Thymus (tissue), 11 donors: ENCODE measurements at regions not wholly inside any gene's neighbourhood (a gene's known extent, or its start where the extent isn't known, plus 50 kb on each side); places are given as distances from the start of the nearest gene placed in this dataset.

Experiments used
- DNase-seq, 9 donors: peaks; one replicate each; pipeline ENCODE4 v3.0.0-alpha.2; 2013; ENCODE audit warnings: low spot score in 9 of 9, low read depth in 6 of 9, missing footprints in 1 of 9
- H3K27ac ChIP-seq, 2 donors: one replicate each; pipeline ENCODE4 v1.5.1; 2013; ENCODE audit warnings: control low read depth in 1 of 2, low read depth in 1 of 2, low read length in 1 of 2, mild to moderate bottlenecking in 1 of 2, moderate library complexity in 1 of 2
- H3K27me3 ChIP-seq, 2 donors: one replicate each; pipeline ENCODE4 v1.5.1; 2013; ENCODE audit warnings: low read length in 1 of 2; ENCODE audit not compliant: control insufficient read depth in 2 of 2, insufficient read depth in 1 of 2
- H3K36me3 ChIP-seq, 2 donors: one replicate each; pipeline ENCODE4 v1.5.1; 2013; ENCODE audit warnings: low read length in 1 of 2, mild to moderate bottlenecking in 1 of 2, moderate library complexity in 1 of 2; ENCODE audit not compliant: control insufficient read depth in 2 of 2, insufficient read depth in 2 of 2
- H3K4me1 ChIP-seq, 2 donors: one replicate each; pipeline ENCODE4 v1.5.1; 2013; ENCODE audit warnings: low read length in 2 of 2; ENCODE audit not compliant: control insufficient read depth in 2 of 2, insufficient read depth in 2 of 2
- H3K4me3 ChIP-seq, 2 donors: one replicate each; pipeline ENCODE4 v1.5.1; 2013; ENCODE audit warnings: low read length in 2 of 2, control low read depth in 1 of 2, mild to moderate bottlenecking in 1 of 2
- H3K9me3 ChIP-seq, 2 donors: one replicate each; pipeline ENCODE4 v1.5.1; 2013; ENCODE audit warnings: low read length in 1 of 2, mild to moderate bottlenecking in 1 of 2; ENCODE audit not compliant: control insufficient read depth in 2 of 2, insufficient read depth in 1 of 2
- WGBS: extraction: QIAGEN DNeasy Blood & Tissue Kit; methylation state at CpG from one replicate; pipeline ENCODE4 v1.1.7; 2013; 5-methylcytosine and 5-hydroxymethylcytosine counted together
- donor health status: healthy.

GRCh38 chr4:14528918-14529317, 473.4 kb upstream of the CPEB2 start:
- Histone ChIP-seq H3K4me1 (no peaks in the 10 kb centered on the region), H3K9me3 (no peaks in the 10 kb centered on the region), H3K36me3 (no peaks in the 10 kb centered on the region), H3K27ac (no peak overlapping the region), H3K4me3 (no peak overlapping the region), H3K27me3 (no peaks in the 10 kb centered on the region)
- WGBS = 97% methylated on average over 2 of the region's 2 CpGs
- DNase-seq = no peak

GRCh38 chr4:14529653-14530052, 472.6 kb upstream of the CPEB2 start:
- no peaks in the 10 kb centered on the region for H3K4me1 ChIP-seq
- no peaks in the 10 kb centered on the region for H3K9me3 ChIP-seq
- H3K36me3 ChIP-seq = no peaks in the 10 kb centered on the region
- 88% methylated on average over 4 of the region's 4 CpGs for WGBS
- H3K4me3 ChIP-seq = no peak overlapping the region
- no peaks in the 10 kb centered on the region for H3K27me3 ChIP-seq
- DNase-seq = no peak
- no peak overlapping the region for H3K27ac ChIP-seq

DNA sequence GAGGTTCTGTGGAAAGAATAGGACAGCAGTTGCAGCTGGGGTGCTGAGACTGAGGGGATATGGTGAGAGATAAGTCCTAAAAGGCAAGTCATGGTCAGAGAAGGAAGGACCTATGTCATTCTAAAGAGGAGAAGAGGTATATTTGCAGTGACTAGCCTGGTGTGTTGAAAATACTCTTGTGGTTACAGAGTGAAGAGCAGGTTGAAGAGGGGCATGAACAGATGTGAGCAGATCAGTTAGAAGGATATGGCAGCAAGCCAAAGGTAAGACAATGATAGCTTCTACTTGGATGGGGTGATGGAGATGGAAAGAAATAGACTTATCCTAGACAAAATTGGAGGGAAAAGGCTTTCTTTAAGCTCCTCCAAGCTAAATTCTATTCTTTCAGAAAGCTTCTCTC, 469.8 kb upstream of the CPEB2 start:
- no peaks in the 10 kb centered on the region for H3K9me3 ChIP-seq
- no peak for DNase-seq

GRCh38 chr4:14539246-14539645, 463.0 kb upstream of the CPEB2 start:
- WGBS = 98% methylated on average over 2 of the region's 2 CpGs
- H3K36me3 ChIP-seq = no peaks in the 10 kb centered on the region
- no peak overlapping the region for H3K27ac ChIP-seq
- H3K4me1 ChIP-seq = no peaks in the 10 kb centered on the region
- no peaks in the 10 kb centered on the region for H3K9me3 ChIP-seq
- H3K4me3 ChIP-seq = no peak overlapping the region
- no peaks in the 10 kb centered on the region for H3K27me3 ChIP-seq
- DNase-seq = no peak

More for the DNA sequence above, 469.8 kb upstream of the CPEB2 start:
- Histone ChIP-seq H3K4me3 (no peak overlapping the region), H3K27me3 (no peaks in the 10 kb centered on the region), H3K27ac (no peak overlapping the region), H3K36me3 (no peaks in the 10 kb centered on the region), H3K4me1 (no peaks in the 10 kb centered on the region)

- Histone ChIP-seq H3K36me3 (no peaks in the 10 kb centered on the region), H3K27ac (no peak overlapping the region), H3K4me3 (no peak overlapping the region), H3K4me1 (no peaks in the 10 kb centered on the region), H3K9me3 (no peaks in the 10 kb centered on the region), H3K27me3 (no peaks in the 10 kb centered on the region)
- WGBS = over 99% methylated on average over 5 of the region's 5 CpGs
- DNase-seq = no peak
Observed at GRCh38 chr4:14545163-14545562, 457.1 kb upstream of the CPEB2 start.

- no peak overlapping the region for H3K4me3 ChIP-seq
- 94% methylated on average over 4 of the region's 4 CpGs for WGBS
- H3K4me1 ChIP-seq = no peaks in the 10 kb centered on the region
- no peak overlapping the region for H3K27ac ChIP-seq
- H3K27me3 ChIP-seq = no peaks in the 10 kb centered on the region
- H3K36me3 ChIP-seq = no peaks in the 10 kb centered on the region
- H3K9me3 ChIP-seq = no peaks in the 10 kb centered on the region
- no peak for DNase-seq
Observed at GRCh38 chr4:14545807-14546206, 456.5 kb upstream of the CPEB2 start.

DNA sequence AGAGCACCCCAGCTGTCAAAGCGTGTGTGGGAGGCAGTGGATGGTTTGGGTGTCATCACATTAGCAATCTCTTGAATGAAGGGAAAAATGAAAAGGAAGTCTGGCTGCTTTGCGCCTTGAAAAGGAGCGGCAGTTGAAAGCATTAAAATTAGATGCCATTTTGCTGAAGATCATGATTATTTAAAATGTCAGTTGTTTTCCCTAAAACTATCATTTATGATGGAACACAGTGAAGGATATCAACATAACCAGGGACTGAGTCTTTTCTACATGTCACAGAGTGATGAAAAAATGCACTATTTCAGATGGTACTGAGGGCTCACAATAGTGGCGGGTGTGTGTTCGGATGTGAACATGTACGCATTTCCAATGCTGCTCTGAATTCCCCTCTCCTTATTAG, 450.2 kb upstream of the CPEB2 start:
- Histone ChIP-seq H3K27ac (no peak overlapping the region), H3K4me1 (no peaks in the 10 kb centered on the region), H3K9me3 (no peaks in the 10 kb centered on the region), H3K4me3 (no peak overlapping the region), H3K27me3 (no peaks in the 10 kb centered on the region), H3K36me3 (no peaks in the 10 kb centered on the region)
- WGBS = 97% methylated on average over 6 of the region's 6 CpGs
- DNase-seq = no peak

DNA sequence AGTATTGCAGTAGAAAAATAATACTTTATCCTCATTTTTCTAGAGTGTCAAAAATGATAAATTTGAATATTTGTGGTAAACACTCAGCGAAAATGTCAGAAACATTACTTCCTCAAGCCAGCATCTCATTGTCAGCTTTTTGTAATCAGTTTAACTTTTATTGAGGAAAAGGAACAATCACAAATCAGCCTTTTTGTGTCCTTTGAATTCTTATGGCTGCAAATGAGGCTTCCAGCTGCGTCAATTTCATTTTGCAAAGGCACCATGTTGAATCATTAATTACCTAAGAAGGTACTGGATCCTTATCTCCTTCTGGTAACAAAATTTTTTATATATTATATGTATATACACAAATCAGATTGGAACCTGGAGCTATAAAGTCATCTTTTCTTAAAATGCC, 442.6 kb upstream of the CPEB2 start:
- H3K27me3 ChIP-seq = no peaks in the 10 kb centered on the region
- H3K4me1 ChIP-seq = no peaks in the 10 kb centered on the region
- H3K9me3 ChIP-seq = peaks cover 0 to 2% of the 10 kb centered on the region in 2 donors
- H3K27ac ChIP-seq = no peak overlapping the region
- WGBS = 94% methylated on average over 2 of the region's 2 CpGs
- no peaks in the 10 kb centered on the region for H3K36me3 ChIP-seq
- no peak overlapping the region for H3K4me3 ChIP-seq
- DNase-seq = no peak

DNA sequence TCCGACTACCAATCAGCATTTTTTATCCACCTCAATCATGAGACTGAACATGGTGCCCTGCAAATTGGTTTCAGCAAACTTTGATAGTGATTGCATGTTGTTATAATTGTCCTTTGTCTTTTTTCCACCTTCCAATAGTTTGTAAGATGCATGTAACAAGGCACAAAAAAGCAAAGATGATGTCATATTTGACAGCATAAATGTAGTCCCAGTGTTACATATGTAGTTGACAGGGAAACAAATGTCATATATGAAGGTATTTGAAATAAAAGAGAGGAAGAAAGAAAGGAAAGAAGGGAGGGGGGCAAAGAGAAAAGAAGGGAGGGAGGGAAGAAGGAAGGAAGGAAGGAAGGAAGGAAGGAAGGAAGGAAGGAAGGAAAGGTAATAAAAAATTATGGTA, 441.7 kb upstream of the CPEB2 start:
- Histone ChIP-seq H3K36me3 (no peaks in the 10 kb centered on the region), H3K27ac (no peak overlapping the region), H3K4me1 (no peaks in the 10 kb centered on the region), H3K9me3 (peaks cover 0 to 5% of the 10 kb centered on the region in 2 donors), H3K4me3 (no peak overlapping the region), H3K27me3 (no peaks in the 10 kb centered on the region)
- no peak for DNase-seq
- WGBS = 96% methylated on average over 1 of the region's 1 CpG

GRCh38 chr4:14562901-14563300, 439.4 kb upstream of the CPEB2 start:
- no peaks in the 10 kb centered on the region for H3K36me3 ChIP-seq
- 87% methylated on average over 3 of the region's 3 CpGs for WGBS
- H3K4me1 ChIP-seq = no peaks in the 10 kb centered on the region
- no peak for DNase-seq
- no peak overlapping the region for H3K27ac ChIP-seq
- no peaks in the 10 kb centered on the region for H3K27me3 ChIP-seq
- H3K4me3 ChIP-seq = no peak overlapping the region
- peaks cover 0 to 5% of the 10 kb centered on the region in 2 donors for H3K9me3 ChIP-seq
